H9 (cell line): ENCODE measurements at regions not wholly inside any gene's neighbourhood (a gene's known extent, or its start where the extent isn't known, plus 50 kb on each side); places are given as distances from the start of the nearest gene placed in this dataset.

Experiments used
- DNase-seq: peaks from one replicate; pipeline ENCODE4 v3.0.0-alpha.2; 2017
- H2AFZ ChIP-seq: one replicate; pipeline ENCODE4 v1.6.1; 2013; ENCODE audit warnings: mild to moderate bottlenecking, low read length, control low read depth, moderate library complexity
- H2AK5ac ChIP-seq: 2 replicates; pipeline ENCODE4 v1.6.1; 2013; ENCODE audit warnings: low read length, control low read depth, mixed read lengths; ENCODE audit not compliant: insufficient read length
- H2BK120ac ChIP-seq: one replicate; pipeline ENCODE4 v1.6.1; 2013; ENCODE audit warnings: low read depth, mild to moderate bottlenecking, low read length, control low read depth, inconsistent platforms; ENCODE audit not compliant: poor library complexity, severe bottlenecking
- H2BK12ac ChIP-seq: 2 replicates; pipeline ENCODE4 v1.6.1; 2013; ENCODE audit warnings: low read length, control low read depth, mixed read lengths, low read depth; ENCODE audit not compliant: insufficient read length
- H2BK15ac ChIP-seq: 2 replicates; pipeline ENCODE4 v1.6.1; 2013; ENCODE audit warnings: low read depth, low read length, control low read depth
- H2BK20ac ChIP-seq: one replicate; pipeline ENCODE4 v1.6.1; 2013; ENCODE audit warnings: low read depth, mild to moderate bottlenecking, low read length, control low read depth, inconsistent platforms; ENCODE audit not compliant: poor library complexity, severe bottlenecking
- H2BK5ac ChIP-seq: 2 replicates; pipeline ENCODE4 v1.6.1; 2013; ENCODE audit warnings: low read length, control low read depth, mixed read lengths; ENCODE audit not compliant: insufficient read length
- H3K14ac ChIP-seq: 2 replicates; pipeline ENCODE4 v1.6.1; 2013; ENCODE audit warnings: low read length, control low read depth; ENCODE audit not compliant: insufficient read depth
- H3K18ac ChIP-seq: 2 replicates; pipeline ENCODE4 v1.6.1; 2013; ENCODE audit warnings: low read depth, mild to moderate bottlenecking, mixed read lengths, low read length, control low read depth; ENCODE audit not compliant: insufficient read length
- H3K23ac ChIP-seq: 2 replicates; pipeline ENCODE4 v1.6.1; 2013; ENCODE audit warnings: low read length, control low read depth, mixed read lengths, low read depth; ENCODE audit not compliant: insufficient read length
- H3K23me2 ChIP-seq: 2 replicates; pipeline ENCODE4 v1.6.1; 2013; ENCODE audit warnings: low read depth, mild to moderate bottlenecking, mixed read lengths, low read length, control low read depth; ENCODE audit not compliant: insufficient read length, poor library complexity, severe bottlenecking
- H3K27ac ChIP-seq: 2 replicates; pipeline ENCODE4 v1.5.1; 2013; ENCODE audit warnings: low read length, control low read depth, mixed read lengths, low read depth; ENCODE audit not compliant: insufficient read length
- H3K27me3 ChIP-seq: 2 replicates; pipeline ENCODE4 v1.6.1; 2013; ENCODE audit warnings: low read length, control low read depth, inconsistent platforms; ENCODE audit not compliant: insufficient read depth
- H3K4ac ChIP-seq: 2 replicates; pipeline ENCODE4 v1.6.1; 2013; ENCODE audit warnings: low read depth, mild to moderate bottlenecking, control low read depth, inconsistent platforms, low read length, moderate library complexity
- H3K4me1 ChIP-seq: 2 replicates; pipeline ENCODE4 v1.6.1; 2013; ENCODE audit warnings: low read length, control low read depth, inconsistent platforms; ENCODE audit not compliant: insufficient read depth
- H3K4me2 ChIP-seq: 2 replicates; pipeline ENCODE4 v1.6.1; 2013; ENCODE audit warnings: low read length, control low read depth, mixed read lengths; ENCODE audit not compliant: insufficient read length, insufficient read depth
- H3K56ac ChIP-seq: 2 replicates; pipeline ENCODE4 v1.6.1; 2013; ENCODE audit warnings: low read depth, mild to moderate bottlenecking, mixed read lengths, low read length, control low read depth; ENCODE audit not compliant: insufficient read length
- H3K79me1 ChIP-seq: 2 replicates; pipeline ENCODE4 v1.6.1; 2013; ENCODE audit warnings: low read depth, mild to moderate bottlenecking, moderate library complexity, low read length, control low read depth, inconsistent platforms; ENCODE audit not compliant: insufficient read depth, poor library complexity, severe bottlenecking
- H3K79me2 ChIP-seq: 2 replicates; pipeline ENCODE4 v1.6.1; 2013; ENCODE audit warnings: low read length, control low read depth, inconsistent platforms; ENCODE audit not compliant: insufficient read depth
- H3K9ac ChIP-seq: 2 replicates; pipeline ENCODE4 v1.6.1; 2013; ENCODE audit warnings: low read length, control low read depth, mixed read lengths; ENCODE audit not compliant: insufficient read length; ENCODE audit errors: extremely low read depth
- H3K9me3 ChIP-seq: one replicate; pipeline ENCODE4 v1.6.1; 2013; ENCODE audit warnings: low read depth, low read length, inconsistent platforms; ENCODE audit not compliant: control insufficient read depth
- H3T11ph ChIP-seq: one replicate; pipeline ENCODE4 v1.6.1; 2013; ENCODE audit warnings: mild to moderate bottlenecking, low read length, control low read depth, inconsistent platforms
- H4K20me1 ChIP-seq: one replicate; pipeline ENCODE4 v1.6.1; 2013; ENCODE audit not compliant: control insufficient read depth, insufficient read length, insufficient read depth
- H4K5ac ChIP-seq: 2 replicates; pipeline ENCODE4 v1.6.1; 2013; ENCODE audit warnings: low read depth, mild to moderate bottlenecking, mixed read lengths, low read length, control low read depth; ENCODE audit not compliant: insufficient read length
- H4K8ac ChIP-seq: replicated peaks from 2 replicates; pipeline ENCODE4 v1.6.1; 2013; ENCODE audit warnings: low read length, control low read depth, mixed read lengths, low read depth; ENCODE audit not compliant: insufficient read length
- H4K91ac ChIP-seq: 2 replicates; pipeline ENCODE4 v1.6.1; 2013; ENCODE audit warnings: low read depth, mild to moderate bottlenecking, moderate library complexity, mixed read lengths, low read length, control low read depth; ENCODE audit not compliant: insufficient read length
- H3K27ac Mint-ChIP-seq, 3 experiments: 2 replicates in 2 of 3; 3 replicates in 1 of 3; pipeline ENCODE4 v1.8.0; 2020 to 2021; ENCODE audit warnings: mixed read lengths in 3 of 3, mild to moderate bottlenecking in 1 of 3, moderate library complexity in 1 of 3
- H3K27me3 Mint-ChIP-seq: 2 replicates; pipeline ENCODE4 v1.8.0; 2021; ENCODE audit warnings: low read depth, mild to moderate bottlenecking, moderate library complexity, mixed read lengths
- H3K36me3 Mint-ChIP-seq, 3 experiments: 2 replicates in 2 of 3; 3 replicates in 1 of 3; pipeline ENCODE4 v1.8.0; 2020 to 2021; ENCODE audit warnings: low read depth in 3 of 3, mixed read lengths in 3 of 3; ENCODE audit not compliant: insufficient read depth in 1 of 3
- H3K4me1 Mint-ChIP-seq, 2 experiments: 2 replicates each; pipeline ENCODE4 v1.8.0; 2020; ENCODE audit warnings: mixed read lengths in 2 of 2
- H3K4me3 Mint-ChIP-seq, 2 experiments: 2 replicates in 1 of 2; 3 replicates in 1 of 2; pipeline ENCODE4 v1.8.0; 2020 to 2021; ENCODE audit warnings: mild to moderate bottlenecking in 2 of 2, mixed read lengths in 2 of 2, moderate library complexity in 1 of 2
- H3K9me3 Mint-ChIP-seq, 2 experiments: 2 replicates in 1 of 2; 3 replicates in 1 of 2; pipeline ENCODE4 v1.8.0; 2020; ENCODE audit warnings: mild to moderate bottlenecking in 2 of 2, mixed read lengths in 2 of 2, moderate library complexity in 1 of 2
- CTCF ChIP-seq: fragments of 200-600 bp; sonication (generic); conservative IDR thresholded peaks from 3 replicates; pipeline ENCODE4 v1.8.0; 2021; ENCODE audit warnings: antibody characterized with exemption, mild to moderate bottlenecking
- WGBS: extraction: QIAGEN DNeasy Blood & Tissue Kit; methylation state at CpG from one replicate; pipeline ENCODE4 v1.1.7; 2013; ENCODE audit warnings: missing lambda C conversion rate, low lambda C conversion rate, mixed read lengths; ENCODE audit not compliant: insufficient read length; ENCODE audit errors: extremely low coverage; 5-methylcytosine and 5-hydroxymethylcytosine counted together

- H3K56ac ChIP-seq, result no peak overlapping the region
- H3K27me3 ChIP-seq, result no peaks in the 10 kb centered on the region
- no peaks in the 10 kb centered on the region for H4K20me1 ChIP-seq
- no peak overlapping the region for H4K91ac ChIP-seq
- H3K4me1 Mint-ChIP-seq, result peaks cover 23 to 45% of the 10 kb centered on the region in 2 experiments
- no peak for DNase-seq
- peaks cover 6% of the 10 kb centered on the region; the same call in 1 of the 2 replicates for H3K27me3 Mint-ChIP-seq
- 0 out of 2 replicates have a peak, but pooled peaks cover 2% of the 10 kb centered on the region for H3K4me1 ChIP-seq
- no peak overlapping the region for H2BK20ac ChIP-seq
- H3K23ac ChIP-seq, result no peak overlapping the region
- H3T11ph ChIP-seq, result no peak overlapping the region
- H3K18ac ChIP-seq, result no peak overlapping the region
- peaks cover 3 to 23% (median 9%) of the 10 kb centered on the region in 3 experiments for H3K36me3 Mint-ChIP-seq
- H2BK12ac ChIP-seq, result no peak overlapping the region
- TF ChIP-seq CTCF, result no peak
- no peaks in the 10 kb centered on the region for H3K79me2 ChIP-seq
- H2BK5ac ChIP-seq, result no peak overlapping the region
- WGBS, result no CpG with 5 or more reads among the region's 8 CpGs
- H2BK120ac ChIP-seq, result no peak overlapping the region
- H3K4ac ChIP-seq, result no peak overlapping the region
- no peaks in the 10 kb centered on the region for H3K9me3 ChIP-seq
- no peak overlapping the region for H2BK15ac ChIP-seq
- H4K8ac ChIP-seq, result no peak overlapping the region
- H3K27ac ChIP-seq, result no peak overlapping the region
- H2AK5ac ChIP-seq, result no peak overlapping the region
- H3K4me3 Mint-ChIP-seq, result no peak overlapping the region
- no peak overlapping the region for H2AFZ ChIP-seq
- no peak overlapping the region for H4K5ac ChIP-seq
- peaks cover 23 to 30% of the 10 kb centered on the region in 2 experiments for H3K9me3 Mint-ChIP-seq
- H3K23me2 ChIP-seq, result no peaks in the 10 kb centered on the region
- no peak overlapping the region for H3K27ac Mint-ChIP-seq
- no peak overlapping the region for H3K14ac ChIP-seq
- H3K9ac ChIP-seq, result no peak overlapping the region
- no peak overlapping the region for H3K4me2 ChIP-seq
- H3K79me1 ChIP-seq, result no peaks in the 10 kb centered on the region
Observed at GRCh38 chr6:3919849-3920248, 70.7 kb downstream of the FAM50B start.
